ENCODE measurements at regions not wholly inside any gene's neighbourhood (a gene's known extent, or its start where the extent isn't known, plus 50 kb on each side); places are given as distances from the start of the nearest gene placed in this dataset.

DNA sequence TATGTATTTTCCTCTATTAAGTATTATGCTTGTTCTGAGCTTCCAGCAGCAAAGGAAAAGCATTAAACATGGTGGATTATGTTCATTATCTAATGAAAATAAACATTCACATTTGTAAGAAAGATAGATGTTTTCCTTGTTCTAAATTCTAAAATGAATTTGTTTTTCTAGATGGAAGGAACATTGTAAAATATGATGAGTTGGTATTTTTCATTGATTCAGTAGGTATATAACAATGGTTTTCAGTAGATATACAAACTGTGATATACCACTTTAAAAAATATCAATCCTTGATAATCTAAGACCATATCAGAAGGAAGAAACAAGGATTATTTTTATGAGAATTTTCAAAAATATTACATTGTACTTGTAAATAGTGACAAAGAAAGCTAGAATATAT is 290.6 kb upstream of the GOLIM4 start:
- Histone ChIP-seq H3K36me3 (ENCODE audit: control insufficient read depth in 1 of 2, insufficient read depth in 2 of 2, low read length in 2 of 2) (no peaks in the 10 kb centered on the region), H3K9ac (ENCODE audit: low read length) (no peak overlapping the region), H4K20me1 (ENCODE audit: insufficient read depth) (no peaks in the 10 kb centered on the region), H3K4me3 (replicated peaks in 1 of 2; ENCODE audit: low read depth in 1 of 2, low read length in 2 of 2) (no peak overlapping the region), H3K4me2 (ENCODE audit: low read length) (no peak overlapping the region), H3K4me1 (ENCODE audit: control insufficient read depth in 1 of 2, insufficient read depth in 2 of 2, low read length in 2 of 2) (no peaks in the 10 kb centered on the region), H3K27me3 (ENCODE audit: insufficient read depth, low read length) (no peaks in the 10 kb centered on the region), H3K9me2 (ENCODE audit: insufficient read depth) (no peaks in the 10 kb centered on the region), H2AFZ (ENCODE audit: low read depth, low read length, poor library complexity, severe bottlenecking) (no peak overlapping the region), H3K9me3 (ENCODE audit: control insufficient read depth in 1 of 2, insufficient read depth in 1 of 2, low read depth in 1 of 2, low read length in 2 of 2) (no peaks in the 10 kb centered on the region), H3K27ac (ENCODE audit: low read depth, low read length) (no peak overlapping the region), H3K79me2 (ENCODE audit: insufficient read depth, low read length) (no peaks in the 10 kb centered on the region)
- POLR2A ChIA-PET, result no interaction called here
- BruUV-seq (replicated peaks), result no TSS peak
- no peak for ATAC-seq
- no peak for DNase-seq (ENCODE audit: low read depth, low spot score)
- intact Hi-C loops (cut with micrococcal nuclease), result no loop called here
- CTCF ChIA-PET, result no interaction called here
- RAD21 ChIA-PET (ENCODE audit: low non-redundant PET in 1 of 2, low total read pairs in 2 of 2, uncharacterized antibody in 2 of 2, unreplicated experiment in 2 of 2), result no interaction called here
- no peak for TF ChIP-seq EZH2 (IDR thresholded peaks at IDR 0.05)
- TF ChIP-seq EZH2phosphoT487 (IDR thresholded peaks at IDR 0.05; ENCODE audit: borderline replicate concordance), result no peak
- TF ChIP-seq EGR1 (IDR thresholded peaks at IDR 0.05; ENCODE audit: low read depth), result no peak
- TF ChIP-seq CBX3 (IDR thresholded peaks at IDR 0.05; ENCODE audit: low read depth), result no peak
- TF ChIP-seq TCF7L2 (IDR thresholded peaks at IDR 0.05; ENCODE audit: borderline replicate concordance, extremely low read depth, insufficient read depth, insufficient read length), result no peak
- no peak for TF ChIP-seq RAD21 (IDR thresholded peaks at IDR 0.05; ENCODE audit: low read depth)
- TF ChIP-seq CEBPB (IDR thresholded peaks at IDR 0.05; ENCODE audit: low read depth), result no peak
- TF ChIP-seq YY1 (IDR thresholded peaks at IDR 0.05; ENCODE audit: extremely low read depth, insufficient replicate concordance, low read depth, low read length), result no peak
- no peak for TF ChIP-seq POLR2AphosphoS5 (IDR thresholded peaks at IDR 0.05; ENCODE audit: low read depth, low read length)
- no peak for TF ChIP-seq FOSL1 (IDR thresholded peaks at IDR 0.05; ENCODE audit: low read depth)
- TF ChIP-seq SIN3A (IDR thresholded peaks at IDR 0.05; ENCODE audit: low read depth), result no peak

DNA sequence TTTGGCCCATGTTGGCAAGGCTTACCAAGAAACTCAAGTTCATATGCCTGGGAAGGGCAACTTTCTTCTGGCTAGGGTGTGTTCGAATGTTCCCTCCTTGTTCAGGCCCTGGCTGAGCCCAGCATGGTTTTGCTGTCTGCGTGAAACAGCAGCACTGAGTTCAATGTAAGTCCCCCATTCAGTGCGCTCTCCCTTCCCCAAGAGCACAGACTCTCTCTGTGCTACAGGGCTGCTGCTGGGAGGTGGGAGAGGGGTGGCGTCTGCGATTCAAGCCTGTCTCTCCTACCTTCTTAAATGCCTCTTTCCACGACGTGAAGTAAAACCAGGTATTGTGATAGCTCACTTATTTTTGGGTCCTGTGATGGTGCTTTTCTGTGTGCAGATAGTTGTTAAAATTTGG is 289.3 kb upstream of the GOLIM4 start:
- intact Hi-C loops (cut with micrococcal nuclease), result no loop called here
- TF ChIP-seq, protein P1, sequence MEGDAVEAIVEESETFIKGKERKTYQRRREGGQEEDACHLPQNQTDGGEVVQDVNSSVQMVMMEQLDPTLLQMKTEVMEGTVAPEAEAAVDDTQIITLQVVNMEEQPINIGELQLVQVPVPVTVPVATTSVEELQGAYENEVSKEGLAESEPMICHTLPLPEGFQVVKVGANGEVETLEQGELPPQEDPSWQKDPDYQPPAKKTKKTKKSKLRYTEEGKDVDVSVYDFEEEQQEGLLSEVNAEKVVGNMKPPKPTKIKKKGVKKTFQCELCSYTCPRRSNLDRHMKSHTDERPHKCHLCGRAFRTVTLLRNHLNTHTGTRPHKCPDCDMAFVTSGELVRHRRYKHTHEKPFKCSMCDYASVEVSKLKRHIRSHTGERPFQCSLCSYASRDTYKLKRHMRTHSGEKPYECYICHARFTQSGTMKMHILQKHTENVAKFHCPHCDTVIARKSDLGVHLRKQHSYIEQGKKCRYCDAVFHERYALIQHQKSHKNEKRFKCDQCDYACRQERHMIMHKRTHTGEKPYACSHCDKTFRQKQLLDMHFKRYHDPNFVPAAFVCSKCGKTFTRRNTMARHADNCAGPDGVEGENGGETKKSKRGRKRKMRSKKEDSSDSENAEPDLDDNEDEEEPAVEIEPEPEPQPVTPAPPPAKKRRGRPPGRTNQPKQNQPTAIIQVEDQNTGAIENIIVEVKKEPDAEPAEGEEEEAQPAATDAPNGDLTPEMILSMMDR (IDR thresholded peaks at IDR 0.05 in 2 of 3, conservative IDR thresholded peaks at IDR 0.05 in 1 of 3; ENCODE audit: borderline replicate concordance in 1 of 3, insufficient read depth in 1 of 3, low read depth in 2 of 3, low read length in 2 of 3), result no peak
- TF ChIP-seq EZH2phosphoT487 (IDR thresholded peaks at IDR 0.05; ENCODE audit: borderline replicate concordance), result no peak
- Histone ChIP-seq H3K79me2 (ENCODE audit: insufficient read depth, low read length) (no peaks in the 10 kb centered on the region), H3K4me1 (ENCODE audit: control insufficient read depth in 1 of 2, insufficient read depth in 2 of 2, low read length in 2 of 2) (no peaks in the 10 kb centered on the region), H3K9ac (ENCODE audit: low read length) (no peak overlapping the region), H3K4me2 (ENCODE audit: low read length) (no peak overlapping the region), H3K36me3 (ENCODE audit: control insufficient read depth in 1 of 2, insufficient read depth in 2 of 2, low read length in 2 of 2) (no peaks in the 10 kb centered on the region), H4K20me1 (ENCODE audit: insufficient read depth) (no peaks in the 10 kb centered on the region), H3K4me3 (replicated peaks in 1 of 2; ENCODE audit: low read depth in 1 of 2, low read length in 2 of 2) (no peak overlapping the region), H2AFZ (ENCODE audit: low read depth, low read length, poor library complexity, severe bottlenecking) (no peak overlapping the region), H3K27ac (ENCODE audit: low read depth, low read length) (no peak overlapping the region), H3K9me3 (ENCODE audit: control insufficient read depth in 1 of 2, insufficient read depth in 1 of 2, low read depth in 1 of 2, low read length in 2 of 2) (no peaks in the 10 kb centered on the region), H3K9me2 (ENCODE audit: insufficient read depth) (no peaks in the 10 kb centered on the region), H3K27me3 (ENCODE audit: insufficient read depth, low read length) (no peaks in the 10 kb centered on the region)
- ATAC-seq, result no peak
- BruUV-seq (replicated peaks), result no TSS peak
- RAD21 ChIA-PET (ENCODE audit: low non-redundant PET in 1 of 2, low total read pairs in 2 of 2, uncharacterized antibody in 2 of 2, unreplicated experiment in 2 of 2), result no interaction called here
- no peak for DNase-seq (ENCODE audit: low read depth, low spot score)
- CTCF ChIA-PET, result no interaction called here
- POLR2A ChIA-PET, result no interaction called here
